ENCODE measurements at regions not wholly inside any gene's neighbourhood (a gene's known extent, or its start where the extent isn't known, plus 50 kb on each side); places are given as distances from the start of the nearest gene placed in this dataset.
"Not testable (repeated sequence)": the region's sequence is repeated elsewhere in the genome, so short reads cannot be mapped to it uniquely, and the experiment has no call there.

- no peak for DNase-seq (ENCODE audit: low spot score)
These were observed 67.6 kb upstream of the IGSF1 start for GRCh38 chrX:131356725-131357124.

- no peak for DNase-seq (ENCODE audit: low spot score)
These were observed 70.5 kb upstream of the IGSF1 start for GRCh38 chrX:131359611-131360010.

GRCh38 chrX:131365766-131366165 is 76.7 kb upstream of the IGSF1 start:
- DNase-seq (ENCODE audit: low spot score) = no peak

- no peak for DNase-seq (ENCODE audit: low spot score)
These were observed 77.3 kb upstream of the IGSF1 start for GRCh38 chrX:131366407-131366806.

GRCh38 chrX:131388293-131388692 is 99.2 kb upstream of the IGSF1 start:
- DNase-seq (ENCODE audit: low spot score) = no peak

GRCh38 chrX:131392666-131393065 is 103.6 kb upstream of the IGSF1 start:
- DNase-seq (ENCODE audit: low spot score) = no peak

GRCh38 chrX:131393426-131393825 is 104.3 kb upstream of the IGSF1 start:
- no peak for DNase-seq (ENCODE audit: low spot score)

- DNase-seq (ENCODE audit: low spot score) = no peak
These were observed 105.3 kb upstream of the IGSF1 start for GRCh38 chrX:131394384-131394783.

- DNase-seq (ENCODE audit: low spot score) = no peak
These were observed 108.8 kb upstream of the IGSF1 start for GRCh38 chrX:131397891-131398290.

- no peak for DNase-seq (ENCODE audit: low spot score)
These were observed 110.7 kb upstream of the IGSF1 start for GRCh38 chrX:131399678-131400428.

- no peak for DNase-seq (ENCODE audit: low spot score)
These were observed 113.2 kb upstream of the IGSF1 start for GRCh38 chrX:131402124-131402811.

GRCh38 chrX:131405497-131405896 is 116.4 kb upstream of the IGSF1 start:
- DNase-seq (ENCODE audit: low spot score) = no peak

GRCh38 chrX:131424895-131425294 is 119.0 kb upstream of the OR13H1 start:
- no peak for DNase-seq (ENCODE audit: low spot score)

GRCh38 chrX:131430465-131430864 is 113.4 kb upstream of the OR13H1 start:
- not testable (repeated sequence) for DNase-seq (ENCODE audit: low spot score)

- peak; percentile 1 for DNase-seq (ENCODE audit: low spot score)
These were observed 102.8 kb upstream of the OR13H1 start for GRCh38 chrX:131441033-131441432.

GRCh38 chrX:131445955-131446354 is 97.9 kb upstream of the OR13H1 start:
- no peak for DNase-seq (ENCODE audit: low spot score)

GRCh38 chrX:131461855-131462254 is 82.0 kb upstream of the OR13H1 start:
- not testable (repeated sequence) for DNase-seq (ENCODE audit: low spot score)

- DNase-seq (ENCODE audit: low spot score) = not testable (repeated sequence)
These were observed 70.1 kb upstream of the OR13H1 start for GRCh38 chrX:131473809-131474208.

- DNase-seq (ENCODE audit: low spot score) = no peak
These were observed 66.4 kb upstream of the OR13H1 start for GRCh38 chrX:131477498-131477897.

Measured in LoVo (cell line).